Activated CD4-positive, alpha-beta memory T cell treated with anti-CD3 and anti-CD28 coated beads, Interleukin-2, amount 10 ng/mL, durations not matched to agents 7 days and 5 days (primary cell): ENCODE measurements at regions not wholly inside any gene's neighbourhood (a gene's known extent, or its start where the extent isn't known, plus 50 kb on each side); places are given as distances from the start of the nearest gene placed in this dataset.
"Not testable (repeated sequence)": the region's sequence is repeated elsewhere in the genome, so short reads cannot be mapped to it uniquely, and the experiment has no call there.

ENCODE experiments used
- CTCF ChIA-PET: fragments of 350-600 bp; sonication (Branson Sonifier 250); formaldehyde crosslinking; loops from one replicate; lab custom pipeline; 2021; ENCODE audit warnings: antibody characterized with exemption, inconsistent platforms; lab: Charles Lee
- POLR2A ChIA-PET: fragments of 350-600 bp; sonication (Branson Sonifier 250); formaldehyde crosslinking; loops from one replicate; lab custom pipeline; 2021; ENCODE audit warnings: antibody characterized with exemption; lab: Charles Lee
- DNase-seq: peaks from one replicate; pipeline ENCODE4 v3.0.0-alpha.2; 2020
- H3K27ac Mint-ChIP-seq: one replicate; pipeline ENCODE4 v1.8.0; 2021; ENCODE audit warnings: mild to moderate bottlenecking, mixed read lengths
- H3K27me3 Mint-ChIP-seq: one replicate; pipeline ENCODE4 v1.8.0; 2021; ENCODE audit warnings: mixed read lengths
- H3K36me3 Mint-ChIP-seq: one replicate; pipeline ENCODE4 v1.8.0; 2021; ENCODE audit warnings: low read depth, mixed read lengths
- H3K4me1 Mint-ChIP-seq: one replicate; pipeline ENCODE4 v1.8.0; 2021; ENCODE audit warnings: mixed read lengths
- H3K4me3 Mint-ChIP-seq: one replicate; pipeline ENCODE4 v1.8.0; 2021; ENCODE audit warnings: mild to moderate bottlenecking, mixed read lengths
- H3K9me3 Mint-ChIP-seq: one replicate; pipeline ENCODE4 v1.8.0; 2021; ENCODE audit warnings: mixed read lengths

DNA sequence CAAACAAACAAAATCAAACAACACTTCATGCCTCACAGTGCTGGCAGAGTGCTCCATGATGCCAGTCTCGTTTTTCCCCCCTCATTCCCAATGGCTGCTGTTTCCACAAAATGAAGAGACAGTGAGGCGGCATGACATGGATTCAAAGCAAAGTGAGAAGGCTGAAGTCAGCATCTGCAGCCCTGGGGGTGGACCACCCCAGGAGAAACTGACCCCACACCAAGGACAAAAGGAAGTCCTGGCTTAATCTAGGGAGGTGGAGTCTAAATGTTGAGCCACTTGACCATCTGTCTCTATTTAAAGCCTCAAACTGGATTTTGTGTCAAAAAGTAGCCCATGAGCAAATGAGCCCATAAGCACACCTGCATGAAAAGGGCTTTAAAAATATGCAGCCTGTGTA, 151.2 kb upstream of the RORA start:
- Mint-ChIP-seq H3K27ac (no peak overlapping the region), H3K27me3 (peaks cover 2% of the 10 kb centered on the region), H3K4me1 (no peaks in the 10 kb centered on the region), H3K36me3 (no peaks in the 10 kb centered on the region), H3K4me3 (no peak overlapping the region), H3K9me3 (no peaks in the 10 kb centered on the region)
- DNase-seq = no peak
- ChIA-PET POLR2A (no interaction called here), CTCF (no interaction called here)

DNA sequence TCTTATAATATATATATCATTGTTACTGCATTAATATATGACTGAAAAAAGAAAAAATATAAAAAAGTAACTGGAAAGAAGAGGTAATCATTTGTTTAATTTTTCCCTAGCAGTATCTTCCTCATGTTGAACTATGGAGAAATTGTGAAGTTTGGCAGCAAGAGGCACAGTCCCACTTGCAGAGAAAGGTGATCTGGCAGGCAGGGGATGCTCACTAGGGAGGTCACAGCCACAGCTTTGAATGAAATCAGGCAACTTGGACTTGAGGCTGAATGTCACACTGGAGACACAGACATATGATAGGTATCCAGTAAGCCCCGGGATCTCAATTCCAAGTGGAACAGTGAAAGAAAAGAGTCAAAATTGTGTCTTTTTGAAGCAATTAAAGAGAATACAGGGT, 149.9 kb upstream of the RORA start:
- Mint-ChIP-seq H3K27ac (no peak overlapping the region), H3K27me3 (peaks cover 2% of the 10 kb centered on the region), H3K9me3 (no peaks in the 10 kb centered on the region), H3K36me3 (no peaks in the 10 kb centered on the region), H3K4me3 (no peak overlapping the region), H3K4me1 (no peaks in the 10 kb centered on the region)
- ChIA-PET POLR2A (no interaction called here), CTCF (no interaction called here)
- DNase-seq = no peak

DNA sequence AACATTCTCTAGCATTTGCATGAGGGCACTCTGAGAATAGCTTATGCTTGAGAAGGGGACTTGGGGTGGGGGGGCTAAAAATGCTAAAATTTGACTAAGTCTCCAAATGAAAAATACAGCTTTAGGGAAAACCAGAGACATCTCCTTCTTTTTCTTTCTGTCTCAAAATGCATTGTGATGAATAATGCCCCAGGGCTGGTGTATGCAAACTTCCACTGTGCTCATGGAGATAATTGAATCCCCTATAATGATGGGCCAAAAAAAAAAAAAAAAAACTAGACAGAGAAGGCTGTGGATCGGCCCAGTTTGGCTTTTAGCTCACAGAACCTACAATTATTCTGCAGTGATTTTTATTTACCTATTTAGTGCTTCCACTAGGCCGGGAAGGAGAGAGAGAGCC, 147.9 kb upstream of the RORA start:
- no peak for DNase-seq
- Mint-ChIP-seq H3K27me3 (peaks cover 2% of the 10 kb centered on the region), H3K4me1 (no peaks in the 10 kb centered on the region), H3K4me3 (no peak overlapping the region), H3K36me3 (no peaks in the 10 kb centered on the region), H3K9me3 (no peaks in the 10 kb centered on the region), H3K27ac (no peak overlapping the region)
- ChIA-PET CTCF (interaction anchor here (0.7 kb wide), 1 partner anchor 1050 kb away, joined by 4 read pairs; no protein-coding TSS in a partner anchor), POLR2A (no interaction called here)

DNA sequence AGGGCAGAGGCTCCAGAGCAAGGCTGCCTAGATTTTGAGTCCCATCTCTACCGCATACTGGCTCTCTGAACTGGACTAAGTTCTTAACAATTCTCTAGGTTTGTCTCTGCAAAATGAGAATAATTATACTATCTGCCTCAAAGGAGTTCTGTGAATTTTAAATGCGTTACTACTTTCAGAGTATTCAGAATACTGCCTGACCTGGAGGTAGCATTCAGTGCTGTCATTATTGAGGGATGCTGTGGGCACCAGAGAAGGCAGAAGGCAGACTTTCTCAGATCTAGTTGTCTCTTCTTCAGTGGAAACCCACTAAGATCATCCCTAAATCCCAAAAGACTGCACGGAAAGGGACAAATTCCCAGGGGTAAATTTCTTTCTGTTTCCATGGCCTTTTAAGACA, 147.4 kb upstream of the RORA start:
- H3K36me3 Mint-ChIP-seq = no peaks in the 10 kb centered on the region
- no peak for DNase-seq
- H3K4me1 Mint-ChIP-seq = no peaks in the 10 kb centered on the region
- no peak overlapping the region for H3K27ac Mint-ChIP-seq
- no peaks in the 10 kb centered on the region for H3K9me3 Mint-ChIP-seq
- H3K4me3 Mint-ChIP-seq = no peak overlapping the region
- H3K27me3 Mint-ChIP-seq = peaks cover 2% of the 10 kb centered on the region
- POLR2A ChIA-PET = no interaction called here
- CTCF ChIA-PET = interaction anchor here (0.7 kb wide), 1 partner anchor 1050 kb away, joined by 4 read pairs; no protein-coding TSS in a partner anchor

DNA sequence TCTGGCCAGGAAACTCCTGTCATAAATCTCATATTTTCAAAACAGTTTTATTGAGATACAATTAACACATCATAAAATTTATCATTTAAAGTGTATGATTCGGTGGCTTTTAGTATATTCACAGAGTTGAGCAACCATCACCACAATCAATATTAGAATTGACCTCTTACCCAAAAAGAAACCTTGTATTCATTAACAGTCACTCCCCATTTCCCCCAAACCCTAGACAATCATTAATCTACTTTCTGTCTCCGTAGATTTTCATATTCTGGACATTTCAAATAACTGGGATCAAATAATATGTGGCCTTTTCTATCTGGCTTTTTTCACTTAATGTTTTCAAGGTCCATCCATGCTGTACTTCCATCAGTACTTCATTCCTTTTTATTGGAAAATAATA, 145.7 kb upstream of the RORA start:
- Mint-ChIP-seq H3K4me1 (no peaks in the 10 kb centered on the region), H3K27me3 (no peaks in the 10 kb centered on the region), H3K27ac (no peak overlapping the region), H3K9me3 (no peaks in the 10 kb centered on the region), H3K36me3 (no peaks in the 10 kb centered on the region), H3K4me3 (no peak overlapping the region)
- POLR2A ChIA-PET = no interaction called here
- no peak for DNase-seq
- CTCF ChIA-PET = no interaction called here

DNA sequence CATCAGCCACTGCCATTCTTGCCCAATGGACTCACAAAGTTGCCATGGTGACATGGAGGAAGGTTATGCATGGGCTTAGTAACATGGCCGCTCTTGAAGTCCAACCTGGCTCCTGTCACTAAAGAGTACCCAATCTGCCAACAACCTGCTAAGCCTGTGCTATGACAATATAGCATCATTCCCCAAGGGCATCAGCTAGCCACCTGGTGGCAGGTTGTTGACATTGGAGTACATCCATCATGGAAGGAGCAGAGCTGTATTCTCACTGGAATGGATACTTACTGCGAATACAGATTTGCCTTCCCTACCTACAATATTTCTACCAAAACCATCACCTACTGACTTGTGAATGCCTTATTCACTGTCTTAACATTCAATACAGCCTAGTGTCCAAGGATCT, 138.9 kb upstream of the RORA start:
- DNase-seq = no peak
- H3K4me1 Mint-ChIP-seq = no peaks in the 10 kb centered on the region
- ChIA-PET POLR2A (no interaction called here), CTCF (no interaction called here)
- no peak overlapping the region for H3K27ac Mint-ChIP-seq
- H3K9me3 Mint-ChIP-seq = no peaks in the 10 kb centered on the region
- no peak overlapping the region for H3K4me3 Mint-ChIP-seq
- peaks cover under 1% of the 10 kb centered on the region for H3K27me3 Mint-ChIP-seq
- H3K36me3 Mint-ChIP-seq = no peaks in the 10 kb centered on the region

DNA sequence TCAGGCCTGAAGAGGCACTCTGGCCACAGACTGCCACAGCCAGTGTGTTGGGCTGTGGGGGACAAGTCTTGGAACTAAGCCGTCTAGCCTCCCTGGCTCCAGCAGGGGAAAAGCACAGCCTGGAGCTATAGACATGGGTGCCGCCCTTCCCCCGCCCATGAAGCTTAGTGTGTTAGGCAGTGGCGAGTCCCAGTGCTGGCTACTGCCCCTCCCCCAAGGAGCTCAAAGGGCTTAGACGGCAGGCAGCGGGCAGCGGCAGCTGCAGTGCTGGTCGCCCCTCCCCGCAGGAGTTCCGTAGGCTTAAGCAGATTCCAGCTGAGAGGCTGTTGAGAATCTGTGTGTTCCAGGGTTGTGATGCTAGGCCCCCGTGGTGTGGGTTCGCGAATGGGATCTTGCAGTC, 135.8 kb upstream of the RORA start:
- no peaks in the 10 kb centered on the region for H3K36me3 Mint-ChIP-seq
- no peaks in the 10 kb centered on the region for H3K4me1 Mint-ChIP-seq
- CTCF ChIA-PET = no interaction called here
- H3K27me3 Mint-ChIP-seq = peaks cover 11% of the 10 kb centered on the region
- no peak overlapping the region for H3K4me3 Mint-ChIP-seq
- H3K9me3 Mint-ChIP-seq = no peaks in the 10 kb centered on the region
- no peak for DNase-seq
- no peak overlapping the region for H3K27ac Mint-ChIP-seq
- POLR2A ChIA-PET = no interaction called here

DNA sequence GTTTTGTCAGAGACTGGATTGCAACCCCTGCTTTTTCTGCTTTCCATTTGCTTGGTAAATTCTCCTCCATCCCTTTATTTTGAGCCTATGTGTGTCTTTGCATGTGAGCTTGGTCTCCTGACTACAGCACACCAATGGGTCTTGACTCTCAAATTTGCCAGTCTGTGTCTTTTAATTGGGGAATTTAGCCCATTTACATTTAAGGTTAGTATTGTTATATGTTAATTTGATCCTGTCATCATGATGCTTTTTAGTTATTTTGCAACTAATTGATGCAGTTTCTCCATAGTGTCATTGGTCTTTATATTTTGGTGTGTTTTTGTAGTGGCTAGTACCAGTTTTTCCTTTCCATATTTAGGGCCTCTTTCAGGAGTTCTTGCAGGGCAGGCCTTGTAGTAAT, 133.8 kb upstream of the RORA start:
- H3K9me3 Mint-ChIP-seq, H3K36me3 Mint-ChIP-seq, DNase-seq, CTCF ChIA-PET, H3K4me3 Mint-ChIP-seq, H3K27ac Mint-ChIP-seq, POLR2A ChIA-PET, H3K4me1 Mint-ChIP-seq: not testable (repeated sequence)
- H3K27me3 Mint-ChIP-seq = peaks cover 13% of the 10 kb centered on the region

DNA sequence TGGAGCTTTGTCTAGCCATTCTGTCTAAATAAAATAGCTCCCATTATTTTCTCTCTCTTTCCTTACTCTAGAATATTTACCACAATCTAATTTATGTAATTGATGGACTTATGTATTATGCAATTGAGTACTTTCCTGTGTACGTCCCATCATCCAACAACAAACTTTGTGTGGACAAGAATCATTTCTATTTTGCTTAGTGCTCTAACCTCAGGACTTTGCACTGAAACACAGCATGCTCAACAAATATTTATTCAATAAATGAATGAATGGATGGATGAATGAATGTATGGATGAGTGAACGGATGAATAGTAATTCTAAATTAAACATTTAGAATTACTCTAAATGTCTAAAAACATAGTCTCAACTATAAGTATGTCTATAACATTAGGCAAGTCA, 115.2 kb upstream of the RORA start:
- ChIA-PET CTCF (no interaction called here), POLR2A (no interaction called here)
- Mint-ChIP-seq H3K4me1 (no peaks in the 10 kb centered on the region), H3K9me3 (no peaks in the 10 kb centered on the region), H3K36me3 (no peaks in the 10 kb centered on the region), H3K27me3 (peaks cover 4% of the 10 kb centered on the region), H3K4me3 (no peak overlapping the region), H3K27ac (no peak overlapping the region)
- DNase-seq = no peak

DNA sequence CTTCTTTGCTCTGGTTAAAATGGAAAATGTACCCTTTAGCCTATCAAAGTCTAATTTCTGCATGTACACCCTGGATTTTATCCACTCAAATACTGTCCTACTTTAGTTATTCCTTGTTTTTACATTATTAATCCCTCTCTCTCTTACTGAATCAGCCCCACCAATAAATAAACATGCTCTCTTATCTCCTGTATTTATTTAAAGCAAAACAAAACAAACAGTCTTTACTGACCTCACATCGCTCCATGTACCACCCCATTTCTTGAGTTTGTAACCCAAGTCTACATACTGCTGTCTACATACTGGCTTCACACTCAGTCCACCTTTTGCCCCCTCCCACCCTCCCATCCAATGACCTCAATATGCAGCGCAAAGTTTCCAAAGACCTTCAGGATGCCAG, 113.3 kb upstream of the RORA start:
- Mint-ChIP-seq H3K27me3 (peaks cover 4% of the 10 kb centered on the region), H3K36me3 (no peaks in the 10 kb centered on the region), H3K27ac (no peak overlapping the region), H3K4me3 (no peak overlapping the region), H3K9me3 (no peaks in the 10 kb centered on the region), H3K4me1 (no peaks in the 10 kb centered on the region)
- DNase-seq = no peak
- CTCF ChIA-PET = no interaction called here
- POLR2A ChIA-PET = no interaction called here

DNA sequence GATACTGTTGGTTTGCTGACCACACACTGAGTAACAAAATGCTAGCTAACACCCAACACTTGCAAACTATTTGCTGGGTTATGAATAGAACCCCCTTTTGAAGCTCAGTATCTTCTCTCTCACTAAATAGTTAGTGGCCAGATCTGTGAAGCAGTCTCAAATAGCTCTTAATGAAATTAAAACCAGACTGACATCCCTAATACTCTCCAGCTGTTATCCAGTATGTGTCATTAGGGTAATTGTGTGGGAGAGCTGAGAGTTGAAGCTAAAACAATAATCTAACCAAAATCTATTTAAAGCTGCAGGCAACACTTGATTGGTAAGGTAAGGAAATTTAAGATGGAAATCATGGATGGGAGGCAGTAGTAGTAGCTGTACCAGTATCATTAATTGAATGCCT, 110.4 kb upstream of the RORA start:
- no peaks in the 10 kb centered on the region for H3K9me3 Mint-ChIP-seq
- no peaks in the 10 kb centered on the region for H3K4me1 Mint-ChIP-seq
- no peak for DNase-seq
- ChIA-PET POLR2A (no interaction called here), CTCF (no interaction called here)
- H3K36me3 Mint-ChIP-seq = no peaks in the 10 kb centered on the region
- no peak overlapping the region for H3K27ac Mint-ChIP-seq
- H3K27me3 Mint-ChIP-seq = peaks cover 3% of the 10 kb centered on the region
- H3K4me3 Mint-ChIP-seq = no peak overlapping the region

DNA sequence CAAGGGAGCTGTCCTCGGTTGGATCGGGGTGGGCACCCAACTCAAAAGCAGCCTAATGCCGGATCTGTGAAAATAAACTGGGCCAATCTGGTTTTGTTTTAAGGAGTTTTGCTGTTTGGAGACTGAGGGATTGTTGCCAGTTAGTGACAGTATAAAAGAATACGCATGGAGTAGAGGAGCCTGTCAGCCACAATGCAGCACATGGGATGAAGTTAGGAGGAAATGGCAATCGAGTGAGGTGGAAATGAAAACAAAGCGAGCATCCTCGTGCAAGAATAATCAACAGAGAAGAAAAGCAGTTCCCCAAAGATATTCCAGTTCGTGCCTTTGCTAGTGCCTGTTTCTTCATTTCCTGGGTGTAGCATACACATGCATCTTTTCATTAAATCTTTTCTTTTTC, 108.4 kb upstream of the RORA start:
- POLR2A ChIA-PET = no interaction called here

DNA sequence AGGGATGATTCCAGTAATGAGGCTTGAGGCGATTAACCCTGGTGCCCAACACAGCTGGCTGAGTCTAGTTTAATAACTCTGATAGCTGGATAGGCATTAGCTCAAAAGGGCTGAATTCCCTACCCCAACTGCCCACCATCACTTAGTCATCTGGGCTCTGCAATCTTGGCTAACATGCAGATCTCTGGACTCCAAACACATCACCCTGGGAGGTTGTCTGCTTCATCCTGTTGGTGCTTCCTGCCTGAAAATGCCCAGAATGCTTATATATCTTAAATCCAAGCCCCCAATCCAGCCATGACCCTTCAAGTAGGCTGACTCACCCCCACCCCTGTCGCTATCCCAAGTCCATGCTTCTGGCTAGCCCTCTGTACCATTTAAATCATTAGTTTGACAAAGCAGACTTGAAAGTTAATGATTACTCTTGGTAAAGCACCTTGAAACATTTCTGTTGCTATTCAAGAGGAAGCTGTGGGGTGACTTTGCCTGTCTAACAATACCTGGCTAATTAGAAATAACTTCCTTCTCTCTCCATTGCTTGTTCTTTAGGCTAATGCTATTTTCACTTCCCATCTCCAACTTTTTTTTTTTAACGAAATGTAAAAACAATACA, 107.0 kb upstream of the RORA start:
- POLR2A ChIA-PET = no interaction called here
- H3K27me3 Mint-ChIP-seq = no peaks in the 10 kb centered on the region
- no peak overlapping the region for H3K27ac Mint-ChIP-seq
- no peak for DNase-seq
- no peaks in the 10 kb centered on the region for H3K36me3 Mint-ChIP-seq
- no peak overlapping the region for H3K4me3 Mint-ChIP-seq
- no peaks in the 10 kb centered on the region for H3K9me3 Mint-ChIP-seq
- no peaks in the 10 kb centered on the region for H3K4me1 Mint-ChIP-seq
- CTCF ChIA-PET = no interaction called here

More for the DNA sequence above, 108.4 kb upstream of the RORA start:
- H3K4me1 Mint-ChIP-seq = no peaks in the 10 kb centered on the region
- DNase-seq = no peak
- H3K36me3 Mint-ChIP-seq = no peaks in the 10 kb centered on the region
- no peaks in the 10 kb centered on the region for H3K9me3 Mint-ChIP-seq
- no peak overlapping the region for H3K27ac Mint-ChIP-seq
- H3K27me3 Mint-ChIP-seq = no peaks in the 10 kb centered on the region
- CTCF ChIA-PET = no interaction called here
- no peak overlapping the region for H3K4me3 Mint-ChIP-seq

DNA sequence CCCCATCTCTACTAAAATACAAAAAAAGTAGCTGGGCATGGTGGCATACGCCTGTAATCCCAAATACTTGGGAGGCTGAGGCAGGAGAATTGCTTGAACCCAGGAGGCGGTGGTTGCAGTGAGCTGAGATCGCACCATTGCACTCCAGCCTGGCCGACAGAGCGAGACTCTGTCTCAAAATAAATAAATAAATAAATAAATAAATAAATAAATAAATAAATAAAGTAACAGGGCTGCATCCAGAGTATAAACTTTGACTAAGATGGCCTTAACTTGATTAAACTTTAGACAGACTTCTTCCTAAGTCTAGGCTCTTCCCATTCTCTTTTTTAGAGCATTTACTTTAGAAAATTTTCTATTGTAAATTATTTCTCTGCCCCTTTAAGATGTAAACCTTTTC, 105.6 kb upstream of the RORA start:
- H3K4me3 Mint-ChIP-seq, H3K36me3 Mint-ChIP-seq, DNase-seq, H3K27me3 Mint-ChIP-seq, H3K9me3 Mint-ChIP-seq, H3K27ac Mint-ChIP-seq, POLR2A ChIA-PET, CTCF ChIA-PET, H3K4me1 Mint-ChIP-seq: not testable (repeated sequence)
